ENCODE measurements at regions not wholly inside any gene's neighbourhood (a gene's known extent, or its start where the extent isn't known, plus 50 kb on each side); places are given as distances from the start of the nearest gene placed in this dataset.

- H3K4me3 Mint-ChIP-seq: no peak overlapping the region
- H3K9ac ChIP-seq (ENCODE audit: insufficient read depth, low read length, poor library complexity, severe bottlenecking): no peak overlapping the region
- H3K4me3 ChIP-seq (replicated peaks in 1 of 3; ENCODE audit: low read depth in 2 of 3, low read length in 3 of 3): no peak overlapping the region
- H3K4me2 ChIP-seq (replicated peaks; ENCODE audit: extremely low read depth, low read length, poor library complexity, severe bottlenecking): no peak overlapping the region
- H3K9me3 ChIP-seq (replicated peaks in 1 of 2; ENCODE audit: control insufficient read depth in 1 of 2, insufficient read depth in 1 of 2, low read length in 2 of 2): peaks cover under 1 to 2% of the 10 kb centered on the region in 2 donors
- TF ChIP-seq, protein P1, sequence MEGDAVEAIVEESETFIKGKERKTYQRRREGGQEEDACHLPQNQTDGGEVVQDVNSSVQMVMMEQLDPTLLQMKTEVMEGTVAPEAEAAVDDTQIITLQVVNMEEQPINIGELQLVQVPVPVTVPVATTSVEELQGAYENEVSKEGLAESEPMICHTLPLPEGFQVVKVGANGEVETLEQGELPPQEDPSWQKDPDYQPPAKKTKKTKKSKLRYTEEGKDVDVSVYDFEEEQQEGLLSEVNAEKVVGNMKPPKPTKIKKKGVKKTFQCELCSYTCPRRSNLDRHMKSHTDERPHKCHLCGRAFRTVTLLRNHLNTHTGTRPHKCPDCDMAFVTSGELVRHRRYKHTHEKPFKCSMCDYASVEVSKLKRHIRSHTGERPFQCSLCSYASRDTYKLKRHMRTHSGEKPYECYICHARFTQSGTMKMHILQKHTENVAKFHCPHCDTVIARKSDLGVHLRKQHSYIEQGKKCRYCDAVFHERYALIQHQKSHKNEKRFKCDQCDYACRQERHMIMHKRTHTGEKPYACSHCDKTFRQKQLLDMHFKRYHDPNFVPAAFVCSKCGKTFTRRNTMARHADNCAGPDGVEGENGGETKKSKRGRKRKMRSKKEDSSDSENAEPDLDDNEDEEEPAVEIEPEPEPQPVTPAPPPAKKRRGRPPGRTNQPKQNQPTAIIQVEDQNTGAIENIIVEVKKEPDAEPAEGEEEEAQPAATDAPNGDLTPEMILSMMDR (IDR thresholded peaks at IDR 0.05): no peak
- no peaks in the 10 kb centered on the region for H3K4me1 Mint-ChIP-seq
- no peaks in the 10 kb centered on the region for H3K36me3 ChIP-seq (replicated peaks in 1 of 2; ENCODE audit: control insufficient read depth in 1 of 2, insufficient read depth in 2 of 2, low read length in 2 of 2)
- no peaks in the 10 kb centered on the region for H4K20me1 ChIP-seq (ENCODE audit: insufficient read depth, low read length)
- H3K79me2 ChIP-seq (ENCODE audit: insufficient read depth, low read length): no peaks in the 10 kb centered on the region
- no peaks in the 10 kb centered on the region for H3K36me3 Mint-ChIP-seq
- H3K27me3 Mint-ChIP-seq (ENCODE audit: low read depth in 3 of 3): peaks cover 4 to 10% (median 9%) of the 10 kb centered on the region in 3 donors
- peaks cover 0 to 6% (median 2%) of the 10 kb centered on the region in 7 donors for H3K9me3 Mint-ChIP-seq
- no peak overlapping the region for H3K27ac Mint-ChIP-seq
- DNase-seq: no peak
- intact Hi-C loops (cut with micrococcal nuclease): no loop called here
- 92% methylated on average over 3 of the region's 3 CpGs for WGBS (ENCODE audit: insufficient coverage)
- H3K4me1 ChIP-seq (ENCODE audit: control insufficient read depth in 1 of 2, insufficient read depth in 2 of 2, low read length in 2 of 2): no peaks in the 10 kb centered on the region
- H2AFZ ChIP-seq (ENCODE audit: insufficient read depth, low read depth, low read length, poor library complexity, severe bottlenecking): no peak overlapping the region
- H3K27me3 ChIP-seq (ENCODE audit: control insufficient read depth in 2 of 2, insufficient read depth in 2 of 2, low read length in 2 of 2): no peaks in the 10 kb centered on the region
- H3K27ac ChIP-seq (ENCODE audit: low read depth in 1 of 2, low read length in 2 of 2): no peak overlapping the region
Observed at GRCh38 chr15:92339361-92339760, 54.3 kb upstream of the ST8SIA2 start.

Data from CD14-positive monocyte (primary cell).